Inferior parietal cortex (tissue), 1 donor: ENCODE measurements at regions not wholly inside any gene's neighbourhood (a gene's known extent, or its start where the extent isn't known, plus 50 kb on each side); places are given as distances from the start of the nearest gene placed in this dataset.
A peak's percentile ranks its signal among the peaks of the same experiment; 100 is the strongest.

ENCODE experiments used
- DNase-seq: peaks from one replicate; pipeline ENCODE4 v3.0.0-alpha.2; 2016; ENCODE audit errors: extremely low spot score

GRCh38 chr5:174191076-174191475 is 145.6 kb downstream of the NSG2 start:
- no peak for DNase-seq

- DNase-seq = no peak
These were observed 146.5 kb downstream of the NSG2 start for GRCh38 chr5:174191850-174192655.

- DNase-seq = no peak
These were observed 147.4 kb downstream of the NSG2 start for GRCh38 chr5:174192901-174193300.

- no peak for DNase-seq
These were observed 150.0 kb downstream of the NSG2 start for GRCh38 chr5:174195517-174195916.

GRCh38 chr5:174197929-174198328 is 152.4 kb downstream of the NSG2 start:
- no peak for DNase-seq

GRCh38 chr5:174198541-174198940 is 153.0 kb downstream of the NSG2 start:
- DNase-seq = no peak

GRCh38 chr5:174202996-174203395 is 157.5 kb downstream of the NSG2 start:
- no peak for DNase-seq

- no peak for DNase-seq
These were observed 159.2 kb downstream of the NSG2 start for GRCh38 chr5:174204535-174205313.

- no peak for DNase-seq
These were observed 160.4 kb downstream of the NSG2 start for GRCh38 chr5:174205939-174206338.

GRCh38 chr5:174210596-174211276 is 165.2 kb downstream of the NSG2 start:
- DNase-seq = no peak

GRCh38 chr5:174211277-174211626 is 165.7 kb downstream of the NSG2 start:
- no peak for DNase-seq

GRCh38 chr5:174217527-174217926 is 172.0 kb downstream of the NSG2 start:
- no peak for DNase-seq

GRCh38 chr5:174218162-174218561 is 172.7 kb downstream of the NSG2 start:
- no peak for DNase-seq

GRCh38 chr5:174220417-174220816 is 174.9 kb downstream of the NSG2 start:
- no peak for DNase-seq

- no peak for DNase-seq
These were observed 175.9 kb downstream of the NSG2 start for GRCh38 chr5:174221436-174221835.

- DNase-seq = no peak
These were observed 176.4 kb downstream of the NSG2 start for GRCh38 chr5:174221946-174222345.

- DNase-seq = no peak
These were observed 177.4 kb downstream of the NSG2 start for GRCh38 chr5:174222891-174223290.

GRCh38 chr5:174223355-174223754 is 177.8 kb downstream of the NSG2 start:
- DNase-seq = no peak

- no peak for DNase-seq
These were observed 183.6 kb downstream of the NSG2 start for GRCh38 chr5:174229068-174229467.

GRCh38 chr5:174229514-174230370 is 184.2 kb downstream of the NSG2 start:
- peak; percentile 4 for DNase-seq

GRCh38 chr5:174231956-174232487 is 186.5 kb downstream of the NSG2 start:
- no peak for DNase-seq
